ENCODE measurements at regions not wholly inside any gene's neighbourhood (a gene's known extent, or its start where the extent isn't known, plus 50 kb on each side); places are given as distances from the start of the nearest gene placed in this dataset.
A peak's percentile ranks its signal among the peaks of the same experiment; 100 is the strongest.

DNA sequence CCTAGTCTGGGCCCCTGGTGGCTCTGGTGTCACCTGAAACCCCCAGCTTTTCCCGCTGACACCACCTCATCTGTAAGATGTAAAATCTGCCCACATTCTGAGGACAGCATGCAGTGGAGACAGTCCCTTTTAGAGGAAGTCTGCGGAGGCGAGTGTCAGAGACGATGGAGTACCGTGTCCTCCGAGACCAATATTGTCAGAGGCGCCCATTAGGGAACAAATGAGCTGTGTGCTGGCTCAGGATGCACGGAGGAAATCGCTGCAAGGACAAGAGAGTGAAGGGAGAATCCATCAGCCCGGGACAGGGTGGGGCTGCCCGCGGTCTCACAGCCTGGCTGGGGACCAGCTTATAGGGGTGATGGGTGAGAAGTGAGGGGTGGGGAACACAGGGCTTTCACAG lies 214.8 kb downstream of the MATN1 start:
- no peaks in the 10 kb centered on the region for H3K27me3 ChIP-seq
- no peak overlapping the region for H2AFZ ChIP-seq (replicated peaks)
- no peak overlapping the region for H3K27ac ChIP-seq
- TF ChIP-seq EZH2 (IDR thresholded peaks at IDR 0.05) (no peak), EZH2phosphoT487 (IDR thresholded peaks at IDR 0.05) (no peak)
- TF ChIP-seq, protein P1, sequence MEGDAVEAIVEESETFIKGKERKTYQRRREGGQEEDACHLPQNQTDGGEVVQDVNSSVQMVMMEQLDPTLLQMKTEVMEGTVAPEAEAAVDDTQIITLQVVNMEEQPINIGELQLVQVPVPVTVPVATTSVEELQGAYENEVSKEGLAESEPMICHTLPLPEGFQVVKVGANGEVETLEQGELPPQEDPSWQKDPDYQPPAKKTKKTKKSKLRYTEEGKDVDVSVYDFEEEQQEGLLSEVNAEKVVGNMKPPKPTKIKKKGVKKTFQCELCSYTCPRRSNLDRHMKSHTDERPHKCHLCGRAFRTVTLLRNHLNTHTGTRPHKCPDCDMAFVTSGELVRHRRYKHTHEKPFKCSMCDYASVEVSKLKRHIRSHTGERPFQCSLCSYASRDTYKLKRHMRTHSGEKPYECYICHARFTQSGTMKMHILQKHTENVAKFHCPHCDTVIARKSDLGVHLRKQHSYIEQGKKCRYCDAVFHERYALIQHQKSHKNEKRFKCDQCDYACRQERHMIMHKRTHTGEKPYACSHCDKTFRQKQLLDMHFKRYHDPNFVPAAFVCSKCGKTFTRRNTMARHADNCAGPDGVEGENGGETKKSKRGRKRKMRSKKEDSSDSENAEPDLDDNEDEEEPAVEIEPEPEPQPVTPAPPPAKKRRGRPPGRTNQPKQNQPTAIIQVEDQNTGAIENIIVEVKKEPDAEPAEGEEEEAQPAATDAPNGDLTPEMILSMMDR (IDR thresholded peaks at IDR 0.05) = no peak
- H3K4me1 ChIP-seq = peaks cover 13% of the 10 kb centered on the region
- Mint-ChIP-seq H3K27me3 (ENCODE audit: insufficient read depth, low read depth) (peaks cover 12% of the 10 kb centered on the region), H3K36me3 (no peaks in the 10 kb centered on the region), H3K4me3 (no peak overlapping the region), H3K9me3 (no peaks in the 10 kb centered on the region), H3K27ac (no peak overlapping the region), H3K4me1 (peaks cover 13% of the 10 kb centered on the region)
- no peak overlapping the region for H3K9ac ChIP-seq
- no peaks in the 10 kb centered on the region for H3F3A ChIP-seq (ENCODE audit: low read depth)
- no peaks in the 10 kb centered on the region for H3K36me3 ChIP-seq
- no peaks in the 10 kb centered on the region for H4K20me1 ChIP-seq (ENCODE audit: low read depth)
- no peak for DNase-seq (ENCODE audit: low spot score)
- no peak overlapping the region for H3K4me3 ChIP-seq
- H3K9me3 ChIP-seq (ENCODE audit: low read depth) = no peaks in the 10 kb centered on the region
- no peak overlapping the region for H3K4me2 ChIP-seq
- no peaks in the 10 kb centered on the region for H3K79me2 ChIP-seq (ENCODE audit: low read depth)

DNA sequence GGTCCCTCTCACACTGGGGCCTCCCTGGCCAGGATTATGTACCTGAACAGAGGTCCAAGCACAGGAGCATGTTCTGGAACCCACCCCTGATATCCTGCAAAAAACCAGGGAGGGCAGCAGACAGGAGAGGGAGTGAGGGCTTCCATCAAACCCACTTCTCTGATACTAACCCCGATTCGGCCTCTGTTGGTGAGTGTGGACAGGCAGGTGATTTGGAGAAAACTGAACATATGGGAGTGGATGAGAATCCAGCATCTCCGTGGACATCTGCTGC lies 215.3 kb downstream of the MATN1 start:
- H3K36me3 Mint-ChIP-seq = no peaks in the 10 kb centered on the region
- Histone ChIP-seq H3K27ac (no peak overlapping the region), H3K4me1 (peaks cover 8% of the 10 kb centered on the region), H3K36me3 (no peaks in the 10 kb centered on the region), H3K9ac (no peak overlapping the region), H3F3A (ENCODE audit: low read depth) (no peaks in the 10 kb centered on the region), H3K27me3 (no peaks in the 10 kb centered on the region), H3K4me2 (no peak overlapping the region), H2AFZ (replicated peaks) (no peak overlapping the region), H3K4me3 (no peak overlapping the region), H4K20me1 (ENCODE audit: low read depth) (no peaks in the 10 kb centered on the region), H3K9me3 (ENCODE audit: low read depth) (no peaks in the 10 kb centered on the region), H3K79me2 (ENCODE audit: low read depth) (no peaks in the 10 kb centered on the region)
- H3K27ac Mint-ChIP-seq = no peak overlapping the region
- DNase-seq (ENCODE audit: low spot score) = no peak
- H3K9me3 Mint-ChIP-seq = no peaks in the 10 kb centered on the region
- peak overlapping the region; percentile 47 for H3K4me3 Mint-ChIP-seq
- TF ChIP-seq EZH2phosphoT487 (IDR thresholded peaks at IDR 0.05) (no peak), EZH2 (IDR thresholded peaks at IDR 0.05) (no peak)
- TF ChIP-seq, protein P1 (IDR thresholded peaks at IDR 0.05) = no peak
- peaks cover 12% of the 10 kb centered on the region for H3K27me3 Mint-ChIP-seq (ENCODE audit: insufficient read depth, low read depth)
- peaks cover 12% of the 10 kb centered on the region for H3K4me1 Mint-ChIP-seq

DNA sequence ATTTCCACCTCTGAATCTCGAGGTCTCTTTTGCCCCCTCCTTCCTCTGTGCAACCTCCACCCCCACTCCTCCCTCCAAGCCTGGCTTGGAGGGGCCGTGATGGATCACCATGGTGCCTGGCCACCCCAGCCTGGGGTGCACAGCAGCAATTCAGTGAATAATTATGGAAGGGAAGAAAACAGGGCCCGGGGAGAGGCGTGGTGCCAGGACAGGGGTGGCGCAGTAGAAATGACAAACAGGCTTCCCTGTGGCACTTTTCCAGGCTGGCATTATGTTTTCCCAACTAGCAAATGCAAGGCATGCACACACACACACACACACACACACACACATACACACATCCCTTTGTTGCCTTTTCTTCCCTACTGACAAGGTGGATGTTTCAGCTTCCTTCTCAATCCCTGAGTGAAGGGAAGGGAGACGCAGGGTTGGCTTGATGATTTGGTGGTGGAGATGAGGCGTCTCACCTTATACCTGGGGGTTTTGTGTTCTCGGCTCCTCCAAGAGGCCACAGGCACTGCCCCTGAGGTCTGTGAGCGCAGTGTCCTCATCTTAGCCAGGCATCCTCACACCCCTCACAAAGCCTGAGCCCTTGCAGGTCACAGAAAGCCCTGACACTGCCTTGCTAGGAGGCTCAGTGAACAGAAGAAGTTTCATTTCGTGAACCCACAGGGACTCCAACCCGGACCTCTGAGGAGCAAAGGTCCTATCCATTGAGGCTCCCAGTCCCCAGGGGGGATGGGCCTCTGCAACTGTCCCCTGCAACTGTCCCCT lies 215.8 kb downstream of the MATN1 start:
- Histone ChIP-seq H3K36me3 (no peaks in the 10 kb centered on the region), H3K79me2 (ENCODE audit: low read depth) (no peaks in the 10 kb centered on the region), H4K20me1 (ENCODE audit: low read depth) (no peaks in the 10 kb centered on the region), H3F3A (ENCODE audit: low read depth) (no peaks in the 10 kb centered on the region), H3K27me3 (no peaks in the 10 kb centered on the region), H3K4me1 (peaks cover 8% of the 10 kb centered on the region), H2AFZ (replicated peaks) (no peak overlapping the region), H3K27ac (no peak overlapping the region), H3K9ac (no peak overlapping the region), H3K4me3 (no peak overlapping the region), H3K9me3 (ENCODE audit: low read depth) (no peaks in the 10 kb centered on the region), H3K4me2 (no peak overlapping the region)
- Mint-ChIP-seq H3K9me3 (no peaks in the 10 kb centered on the region), H3K36me3 (no peaks in the 10 kb centered on the region), H3K4me1 (peaks cover 10% of the 10 kb centered on the region), H3K27me3 (ENCODE audit: insufficient read depth, low read depth) (peaks cover 12% of the 10 kb centered on the region), H3K27ac (no peak overlapping the region), H3K4me3 (no peak overlapping the region)
- no peak for TF ChIP-seq EZH2phosphoT487 (IDR thresholded peaks at IDR 0.05)
- TF ChIP-seq EZH2 (IDR thresholded peaks at IDR 0.05) = no peak
- no peak for DNase-seq (ENCODE audit: low spot score)

DNA sequence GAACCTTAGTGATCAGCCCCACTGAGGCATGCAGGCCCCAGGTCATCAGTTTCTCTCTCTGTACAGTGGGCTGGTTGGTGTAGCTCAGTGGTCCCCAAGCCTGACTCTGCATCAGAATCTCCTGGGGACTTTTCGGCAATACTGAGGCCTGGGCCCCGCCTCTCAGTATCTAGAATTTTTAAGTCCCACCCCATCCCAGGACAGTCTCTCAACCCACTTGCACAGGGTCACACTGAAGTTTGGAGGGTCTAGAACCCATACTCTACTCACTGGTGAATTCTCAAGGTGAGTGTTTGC lies 216.4 kb downstream of the MATN1 start:
- H3K4me1 ChIP-seq = peaks cover 5% of the 10 kb centered on the region
- H4K20me1 ChIP-seq (ENCODE audit: low read depth) = no peaks in the 10 kb centered on the region
- Mint-ChIP-seq H3K9me3 (no peaks in the 10 kb centered on the region), H3K36me3 (no peaks in the 10 kb centered on the region), H3K27me3 (ENCODE audit: insufficient read depth, low read depth) (peaks cover 12% of the 10 kb centered on the region), H3K4me3 (no peak overlapping the region), H3K27ac (no peak overlapping the region), H3K4me1 (peaks cover 4% of the 10 kb centered on the region)
- H3K79me2 ChIP-seq (ENCODE audit: low read depth) = no peaks in the 10 kb centered on the region
- H3K9ac ChIP-seq = no peak overlapping the region
- TF ChIP-seq EZH2phosphoT487 (IDR thresholded peaks at IDR 0.05) (no peak), EZH2 (IDR thresholded peaks at IDR 0.05) (no peak)
- TF ChIP-seq, protein P1 (IDR thresholded peaks at IDR 0.05) = no peak
- no peak overlapping the region for H3K27ac ChIP-seq
- no peak overlapping the region for H2AFZ ChIP-seq (replicated peaks)
- no peaks in the 10 kb centered on the region for H3K27me3 ChIP-seq
- no peak overlapping the region for H3K4me3 ChIP-seq
- H3K9me3 ChIP-seq (ENCODE audit: low read depth) = no peaks in the 10 kb centered on the region
- DNase-seq (ENCODE audit: low spot score) = no peak
- H3K36me3 ChIP-seq = no peaks in the 10 kb centered on the region
- H3K4me2 ChIP-seq = no peak overlapping the region
- no peaks in the 10 kb centered on the region for H3F3A ChIP-seq (ENCODE audit: low read depth)

Data from neural progenitor cell (in vitro differentiated cells).